ENCODE measurements at regions not wholly inside any gene's neighbourhood (a gene's known extent, or its start where the extent isn't known, plus 50 kb on each side); places are given as distances from the start of the nearest gene placed in this dataset.
"Not testable (repeated sequence)": the region's sequence is repeated elsewhere in the genome, so short reads cannot be mapped to it uniquely, and the experiment has no call there.

DNA sequence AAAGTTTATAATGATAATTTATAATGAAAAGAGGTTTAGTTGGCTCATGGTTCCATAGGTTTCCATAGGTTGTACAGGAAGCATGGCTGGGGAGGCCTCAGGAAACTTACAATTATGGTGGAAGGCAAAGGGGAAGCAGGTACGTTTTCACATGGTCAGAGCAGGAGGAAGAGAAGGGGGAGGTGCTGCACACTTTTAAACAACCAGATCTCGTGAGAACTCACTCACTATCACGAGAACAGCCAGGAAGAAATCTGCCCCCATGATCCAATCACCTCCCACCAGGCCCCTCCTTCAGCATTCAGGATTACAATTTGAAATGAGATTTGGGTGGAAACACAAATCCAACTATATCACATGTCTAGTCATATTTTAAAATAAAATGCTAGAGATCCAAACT, 64.1 kb upstream of the ABLIM1 start:
- CTCF ChIA-PET: interaction anchor here (0.6 kb wide), 1 partner anchor 151 kb away, joined by 3 read pairs; no protein-coding TSS in a partner anchor
- H3K4me1 ChIP-seq (ENCODE audit: control insufficient read depth, insufficient read depth, low read length): peaks cover 41% of the 10 kb centered on the region
- H3K27ac ChIP-seq (ENCODE audit: extremely low read depth, low read depth, low read length); POLR2A ChIA-PET; H3K36me3 ChIP-seq (ENCODE audit: control insufficient read depth in 2 of 2, insufficient read depth in 1 of 2, low read length in 2 of 2); H3K4me3 ChIP-seq (ENCODE audit: low read depth, low read length); H3K9me3 ChIP-seq (ENCODE audit: control insufficient read depth, insufficient read depth, low read depth, low read length): not testable (repeated sequence)
- peak; percentile 61 for TF ChIP-seq ZNF341 (tag by site-specific recombination; IDR thresholded peaks at IDR 0.05; ENCODE audit: low read depth)

DNA sequence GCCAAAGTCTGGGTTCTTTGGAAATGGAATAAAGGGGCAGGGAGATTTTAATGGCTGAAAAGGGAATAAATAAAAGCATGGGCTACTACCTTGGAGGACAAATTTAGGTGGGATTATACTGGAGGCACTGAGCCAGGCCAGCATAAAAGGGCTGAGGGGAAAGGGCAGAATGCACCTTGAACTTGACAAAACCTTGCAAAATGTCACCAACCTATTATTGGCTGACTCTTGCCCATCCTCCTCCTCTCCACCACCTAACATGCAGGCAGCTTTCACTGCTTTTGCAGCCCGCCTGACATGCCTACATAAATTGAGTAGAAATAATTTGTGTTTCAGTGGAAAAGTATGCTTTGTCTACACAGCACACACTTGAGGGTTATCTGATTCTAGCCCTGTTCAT, 65.3 kb upstream of the ABLIM1 start:
- CTCF ChIA-PET: interaction anchor here (0.6 to 1.3 kb wide), 2 partner anchors 59 to 123 kb away, joined by 3 read pairs; no protein-coding TSS in a partner anchor
- Histone ChIP-seq H3K36me3 (ENCODE audit: control insufficient read depth in 2 of 2, insufficient read depth in 1 of 2, low read length in 2 of 2) (no peaks in the 10 kb centered on the region), H3K27ac (ENCODE audit: extremely low read depth, low read depth, low read length) (no peak overlapping the region), H3K9me3 (ENCODE audit: control insufficient read depth, insufficient read depth, low read depth, low read length) (no peaks in the 10 kb centered on the region), H3K4me1 (ENCODE audit: control insufficient read depth, insufficient read depth, low read length) (peaks cover 38% of the 10 kb centered on the region), H3K4me3 (ENCODE audit: low read depth, low read length) (no peak overlapping the region)
- no peak for TF ChIP-seq ZNF16 (tag by site-specific recombination; IDR thresholded peaks at IDR 0.05; ENCODE audit: low read depth)
- no peak for TF ChIP-seq ZNF121 (tag by site-specific recombination; IDR thresholded peaks at IDR 0.05)
- TF ChIP-seq ZNF211 (tag by site-specific recombination; IDR thresholded peaks at IDR 0.05; ENCODE audit: low read depth): no peak
- no peak for TF ChIP-seq ZNF521 (tag by site-specific recombination; IDR thresholded peaks at IDR 0.05)
- TF ChIP-seq ZNF791 (tag by site-specific recombination; IDR thresholded peaks at IDR 0.05): no peak
- no peak for TF ChIP-seq SP3 (tag by site-specific recombination; IDR thresholded peaks at IDR 0.05)
- TF ChIP-seq ZNF423 (tag by site-specific recombination; IDR thresholded peaks at IDR 0.05): no peak
- no peak for TF ChIP-seq HOXD13 (CRISPR knock-in tag; IDR thresholded peaks at IDR 0.05; ENCODE audit: borderline replicate concordance)
- no peak for TF ChIP-seq ZNF391 (tag by site-specific recombination; IDR thresholded peaks at IDR 0.05; ENCODE audit: borderline replicate concordance, low read depth)
- TF ChIP-seq ZNF670 (tag by site-specific recombination; IDR thresholded peaks at IDR 0.05; ENCODE audit: low read depth): no peak
- TF ChIP-seq ZNF843 (tag by site-specific recombination; IDR thresholded peaks at IDR 0.05): no peak
- TF ChIP-seq ZNF239 (tag by site-specific recombination; IDR thresholded peaks at IDR 0.05): no peak
- no peak for TF ChIP-seq ZBTB21 (tag by site-specific recombination; IDR thresholded peaks at IDR 0.05)
- TF ChIP-seq ZNF624 (tag by site-specific recombination; IDR thresholded peaks at IDR 0.05): no peak
- POLR2A ChIA-PET: no interaction called here

- Histone ChIP-seq H3K27ac (ENCODE audit: extremely low read depth, low read depth, low read length) (no peak overlapping the region), H3K36me3 (ENCODE audit: control insufficient read depth in 2 of 2, insufficient read depth in 1 of 2, low read length in 2 of 2) (no peaks in the 10 kb centered on the region), H3K4me3 (ENCODE audit: low read depth, low read length) (no peak overlapping the region), H3K4me1 (ENCODE audit: control insufficient read depth, insufficient read depth, low read length) (peaks cover 30% of the 10 kb centered on the region), H3K9me3 (ENCODE audit: control insufficient read depth, insufficient read depth, low read depth, low read length) (no peaks in the 10 kb centered on the region)
- TF ChIP-seq RBAK (tag by site-specific recombination; IDR thresholded peaks at IDR 0.05): no peak
- CTCF ChIA-PET: interaction anchor here (1.3 kb wide), 1 partner anchor 58 kb away, joined by 3 read pairs; no protein-coding TSS in a partner anchor
- POLR2A ChIA-PET: no interaction called here
Measured at GRCh38 chr10:114723991-114724715, 66.1 kb upstream of the ABLIM1 start.

DNA sequence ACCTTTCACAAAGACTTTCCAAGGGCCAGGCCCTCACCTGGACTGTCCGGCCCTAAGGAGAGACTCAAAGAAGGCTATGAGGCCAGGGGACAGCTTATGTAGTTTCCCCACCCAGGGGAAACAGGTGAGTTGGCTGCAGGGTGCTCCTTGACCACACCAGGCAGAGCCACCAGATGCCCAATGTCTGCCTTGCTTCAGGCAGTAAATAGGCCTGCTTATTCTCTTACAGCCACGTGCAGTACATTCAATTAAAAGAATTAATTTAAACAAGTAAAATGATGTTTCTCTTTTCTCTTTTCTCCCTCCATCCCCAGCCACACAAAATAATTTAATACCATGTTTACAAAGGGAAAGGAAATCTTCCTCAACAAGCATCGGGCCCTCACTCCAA, 66.6 kb upstream of the ABLIM1 start:
- Histone ChIP-seq H3K4me3 (ENCODE audit: low read depth, low read length) (no peak overlapping the region), H3K27ac (ENCODE audit: extremely low read depth, low read depth, low read length) (no peak overlapping the region), H3K36me3 (ENCODE audit: control insufficient read depth in 2 of 2, insufficient read depth in 1 of 2, low read length in 2 of 2) (no peaks in the 10 kb centered on the region), H3K9me3 (ENCODE audit: control insufficient read depth, insufficient read depth, low read depth, low read length) (no peaks in the 10 kb centered on the region), H3K4me1 (ENCODE audit: control insufficient read depth, insufficient read depth, low read length) (peaks cover 27% of the 10 kb centered on the region)
- ChIA-PET POLR2A (no interaction called here), CTCF (interaction anchor here (0.9 kb wide), 1 partner anchor 61 kb away, joined by 4 read pairs; no protein-coding TSS in a partner anchor)
- TF ChIP-seq ZBTB8A (tag by site-specific recombination; IDR thresholded peaks at IDR 0.05): no peak
- TF ChIP-seq ZIC2 (tag by site-specific recombination; IDR thresholded peaks at IDR 0.05): no peak
- no peak for TF ChIP-seq ZNF558 (tag by site-specific recombination; IDR thresholded peaks at IDR 0.05)
- TF ChIP-seq ZNF335 (tag by site-specific recombination; conservative IDR thresholded peaks at IDR 0.05): no peak
- TF ChIP-seq OSR2 (tag by site-specific recombination; IDR thresholded peaks at IDR 0.05): no peak
- TF ChIP-seq GFI1B (tag by site-specific recombination; IDR thresholded peaks at IDR 0.05): no peak
- no peak for TF ChIP-seq ZNF596 (tag by site-specific recombination; IDR thresholded peaks at IDR 0.05)
- TF ChIP-seq ZNF521 (tag by site-specific recombination; IDR thresholded peaks at IDR 0.05): no peak
- TF ChIP-seq ZNF626 (tag by site-specific recombination; IDR thresholded peaks at IDR 0.05): no peak
- TF ChIP-seq ZNF623 (tag by site-specific recombination; IDR thresholded peaks at IDR 0.05): no peak
- TF ChIP-seq ZNF132 (tag by site-specific recombination; IDR thresholded peaks at IDR 0.05; ENCODE audit: borderline replicate concordance): no peak
- TF ChIP-seq, protein P1, sequence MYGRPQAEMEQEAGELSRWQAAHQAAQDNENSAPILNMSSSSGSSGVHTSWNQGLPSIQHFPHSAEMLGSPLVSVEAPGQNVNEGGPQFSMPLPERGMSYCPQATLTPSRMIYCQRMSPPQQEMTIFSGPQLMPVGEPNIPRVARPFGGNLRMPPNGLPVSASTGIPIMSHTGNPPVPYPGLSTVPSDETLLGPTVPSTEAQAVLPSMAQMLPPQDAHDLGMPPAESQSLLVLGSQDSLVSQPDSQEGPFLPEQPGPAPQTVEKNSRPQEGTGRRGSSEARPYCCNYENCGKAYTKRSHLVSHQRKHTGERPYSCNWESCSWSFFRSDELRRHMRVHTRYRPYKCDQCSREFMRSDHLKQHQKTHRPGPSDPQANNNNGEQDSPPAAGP (tag by site-specific recombination; IDR thresholded peaks at IDR 0.05): no peak
- TF ChIP-seq REPIN1 (tag by site-specific recombination; IDR thresholded peaks at IDR 0.05; ENCODE audit: low read depth): no peak
- no peak for TF ChIP-seq ZNF792 (tag by site-specific recombination; IDR thresholded peaks at IDR 0.05)
- no peak for TF ChIP-seq ZFP37 (tag by site-specific recombination; IDR thresholded peaks at IDR 0.05)
